ENCODE measurements at regions not wholly inside any gene's neighbourhood (a gene's known extent, or its start where the extent isn't known, plus 50 kb on each side); places are given as distances from the start of the nearest gene placed in this dataset.

DNA sequence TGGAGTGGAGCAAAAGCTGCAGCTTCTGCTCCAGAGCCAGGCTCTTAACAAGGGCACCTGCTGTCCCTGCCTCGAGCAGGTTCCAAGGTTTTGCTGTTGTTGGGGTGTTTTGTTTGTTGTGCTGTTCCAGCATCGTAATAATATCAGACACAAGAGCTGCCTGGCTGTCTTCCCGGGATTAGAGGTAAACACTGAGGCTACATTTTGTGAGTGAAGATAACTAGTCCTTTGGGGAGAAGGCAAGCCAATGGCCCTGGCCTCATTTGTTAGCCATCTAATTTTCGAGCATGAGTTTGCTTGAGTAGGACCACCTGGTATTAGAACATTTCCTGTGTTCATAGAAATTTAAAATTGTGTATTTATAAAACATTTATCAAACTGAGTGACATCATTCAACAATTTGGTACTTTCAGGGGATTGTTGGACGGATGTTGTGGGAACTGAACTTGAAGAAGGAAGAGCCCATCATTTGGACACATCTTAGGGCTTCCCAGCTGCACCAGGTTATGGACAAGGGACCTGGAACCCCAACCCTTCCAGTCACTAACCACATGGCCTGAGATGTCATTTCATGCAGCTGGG lies 555.0 kb downstream of the TNS3 start:
- no peak overlapping the region for H3K4me2 ChIP-seq (ENCODE audit: low read length)
- no peaks in the 10 kb centered on the region for H3K9me2 ChIP-seq (ENCODE audit: insufficient read depth, low read length)
- no peaks in the 10 kb centered on the region for H3K9me3 ChIP-seq (ENCODE audit: low read length)
- H3K27ac ChIP-seq (ENCODE audit: low read depth, low read length, poor library complexity, severe bottlenecking) = no peak overlapping the region
- no TSS peak for BruUV-seq (replicated peaks)
- ChIA-PET CTCF (ENCODE audit: unreplicated experiment) (no interaction called here), POLR2A (no interaction called here)
- no peak for TF ChIP-seq EZH2phosphoT487 (IDR thresholded peaks at IDR 0.05; ENCODE audit: borderline replicate concordance, low read depth, low read length)
- TF ChIP-seq, protein P1, sequence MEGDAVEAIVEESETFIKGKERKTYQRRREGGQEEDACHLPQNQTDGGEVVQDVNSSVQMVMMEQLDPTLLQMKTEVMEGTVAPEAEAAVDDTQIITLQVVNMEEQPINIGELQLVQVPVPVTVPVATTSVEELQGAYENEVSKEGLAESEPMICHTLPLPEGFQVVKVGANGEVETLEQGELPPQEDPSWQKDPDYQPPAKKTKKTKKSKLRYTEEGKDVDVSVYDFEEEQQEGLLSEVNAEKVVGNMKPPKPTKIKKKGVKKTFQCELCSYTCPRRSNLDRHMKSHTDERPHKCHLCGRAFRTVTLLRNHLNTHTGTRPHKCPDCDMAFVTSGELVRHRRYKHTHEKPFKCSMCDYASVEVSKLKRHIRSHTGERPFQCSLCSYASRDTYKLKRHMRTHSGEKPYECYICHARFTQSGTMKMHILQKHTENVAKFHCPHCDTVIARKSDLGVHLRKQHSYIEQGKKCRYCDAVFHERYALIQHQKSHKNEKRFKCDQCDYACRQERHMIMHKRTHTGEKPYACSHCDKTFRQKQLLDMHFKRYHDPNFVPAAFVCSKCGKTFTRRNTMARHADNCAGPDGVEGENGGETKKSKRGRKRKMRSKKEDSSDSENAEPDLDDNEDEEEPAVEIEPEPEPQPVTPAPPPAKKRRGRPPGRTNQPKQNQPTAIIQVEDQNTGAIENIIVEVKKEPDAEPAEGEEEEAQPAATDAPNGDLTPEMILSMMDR (conservative IDR thresholded peaks at IDR 0.05; ENCODE audit: low read length) = no peak
- H4K20me1 ChIP-seq (ENCODE audit: insufficient read depth, low read length) = no peaks in the 10 kb centered on the region
- H3K4me1 ChIP-seq (ENCODE audit: insufficient read depth, low read length, poor library complexity, severe bottlenecking) = no peaks in the 10 kb centered on the region
- intact Hi-C loops (cut with micrococcal nuclease; ENCODE audit: unreplicated experiment) = no loop called here
- no peak for DNase-seq (ENCODE audit: low spot score)
- no peaks in the 10 kb centered on the region for H3K79me2 ChIP-seq (ENCODE audit: insufficient read depth, low read depth, low read length)
- H3K4me3 ChIP-seq (ENCODE audit: low read depth, low read length, poor library complexity, severe bottlenecking) = no peak overlapping the region
- H3K36me3 ChIP-seq (ENCODE audit: insufficient read depth, low read length) = no peaks in the 10 kb centered on the region
- no peak overlapping the region for H2AFZ ChIP-seq (ENCODE audit: low read length)

DNA sequence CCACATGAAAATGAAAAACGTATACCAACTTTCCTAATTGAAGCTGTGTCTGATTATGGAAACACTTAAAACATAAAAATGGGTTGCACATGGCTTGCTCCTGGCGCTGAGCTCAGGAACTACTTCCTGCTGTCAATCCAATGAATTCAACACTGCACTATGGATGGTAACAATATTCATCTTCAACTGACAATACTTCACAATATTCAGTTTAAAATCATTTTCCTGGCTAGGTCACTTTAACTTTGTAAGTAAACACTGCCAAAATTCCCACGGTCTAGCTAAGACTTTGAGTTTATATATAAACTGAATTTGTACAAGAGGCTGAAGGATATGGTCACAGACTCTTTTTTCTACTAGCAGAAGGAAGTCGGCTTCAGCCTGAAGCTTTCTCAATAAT lies 556.9 kb downstream of the TNS3 start:
- POLR2A ChIA-PET = interaction anchor here (0.6 to 1.0 kb wide), 2 partner anchors 9 to 33 kb away, joined by 3 read pairs; no protein-coding TSS in a partner anchor
- Histone ChIP-seq H3K4me2 (ENCODE audit: low read length) (no peak overlapping the region), H3K4me1 (ENCODE audit: insufficient read depth, low read length, poor library complexity, severe bottlenecking) (no peaks in the 10 kb centered on the region), H3K79me2 (ENCODE audit: insufficient read depth, low read depth, low read length) (no peaks in the 10 kb centered on the region), H3K9me2 (ENCODE audit: insufficient read depth, low read length) (no peaks in the 10 kb centered on the region), H3K9me3 (ENCODE audit: low read length) (no peaks in the 10 kb centered on the region), H3K27ac (ENCODE audit: low read depth, low read length, poor library complexity, severe bottlenecking) (no peak overlapping the region), H4K20me1 (ENCODE audit: insufficient read depth, low read length) (no peaks in the 10 kb centered on the region), H3K36me3 (ENCODE audit: insufficient read depth, low read length) (no peaks in the 10 kb centered on the region; the same call in 1 of the 2 replicates), H2AFZ (ENCODE audit: low read length) (no peak overlapping the region), H3K4me3 (ENCODE audit: low read depth, low read length, poor library complexity, severe bottlenecking) (no peak overlapping the region)
- intact Hi-C loops (cut with micrococcal nuclease; ENCODE audit: unreplicated experiment) = no loop called here
- no TSS peak for BruUV-seq (replicated peaks)
- no peak for DNase-seq (ENCODE audit: low spot score)
- CTCF ChIA-PET (ENCODE audit: unreplicated experiment) = no interaction called here
- no peak for TF ChIP-seq EZH2phosphoT487 (IDR thresholded peaks at IDR 0.05; ENCODE audit: borderline replicate concordance, low read depth, low read length)
- TF ChIP-seq, protein P1 (conservative IDR thresholded peaks at IDR 0.05; ENCODE audit: low read length) = no peak

DNA sequence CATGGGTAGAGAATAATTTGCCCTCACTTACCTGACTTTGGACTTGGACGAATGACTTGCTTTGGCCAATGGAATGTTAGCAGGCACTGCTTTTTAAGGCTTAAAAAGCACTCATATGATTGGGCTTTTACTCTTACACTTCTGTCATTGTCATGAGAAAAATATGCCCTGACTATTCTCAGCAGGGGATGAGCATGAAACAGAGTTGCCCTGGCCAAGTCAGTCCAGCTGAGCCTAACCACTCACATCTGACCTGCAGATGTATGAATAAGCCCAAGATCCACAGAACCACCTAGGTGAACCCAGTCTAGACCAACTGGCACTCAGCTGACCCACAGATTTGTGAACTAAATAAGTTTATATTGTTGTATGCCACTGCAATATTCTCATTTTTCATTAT lies 573.5 kb downstream of the TNS3 start:
- Histone ChIP-seq H3K36me3 (ENCODE audit: insufficient read depth, low read length) (no peaks in the 10 kb centered on the region), H3K4me2 (ENCODE audit: low read length) (no peak overlapping the region), H3K4me3 (ENCODE audit: low read depth, low read length, poor library complexity, severe bottlenecking) (no peak overlapping the region), H3K27ac (ENCODE audit: low read depth, low read length, poor library complexity, severe bottlenecking) (no peak overlapping the region), H2AFZ (ENCODE audit: low read length) (no peak overlapping the region), H3K9me3 (ENCODE audit: low read length) (no peaks in the 10 kb centered on the region), H3K4me1 (ENCODE audit: insufficient read depth, low read length, poor library complexity, severe bottlenecking) (no peaks in the 10 kb centered on the region), H3K79me2 (ENCODE audit: insufficient read depth, low read depth, low read length) (no peaks in the 10 kb centered on the region), H4K20me1 (ENCODE audit: insufficient read depth, low read length) (no peaks in the 10 kb centered on the region), H3K9me2 (ENCODE audit: insufficient read depth, low read length) (no peaks in the 10 kb centered on the region; the same call in 1 of the 2 replicates)
- CTCF ChIA-PET (ENCODE audit: unreplicated experiment) = no interaction called here
- intact Hi-C loops (cut with micrococcal nuclease; ENCODE audit: unreplicated experiment) = loop anchor here (10.0 kb wide), 1 partner anchor 166 kb away; no protein-coding TSS in a partner anchor
- TF ChIP-seq, protein P1 (conservative IDR thresholded peaks at IDR 0.05; ENCODE audit: low read length) = no peak
- TF ChIP-seq EZH2phosphoT487 (IDR thresholded peaks at IDR 0.05; ENCODE audit: borderline replicate concordance, low read depth, low read length) = no peak
- no TSS peak for BruUV-seq (replicated peaks)
- DNase-seq (ENCODE audit: low spot score) = no peak
- POLR2A ChIA-PET = no interaction called here
